GM12878 (cell line): ENCODE measurements at regions not wholly inside any gene's neighbourhood (a gene's known extent, or its start where the extent isn't known, plus 50 kb on each side); places are given as distances from the start of the nearest gene placed in this dataset.

Source experiments
- ATAC-seq: fragments of 200-7000 bp; cut with Tn5 transposase; 3 replicates; pipeline ENCODE4 v1.9.1; 2020; ENCODE audit warnings: mild to moderate bottlenecking, moderate library complexity
- BruUV-seq: library from RNA; stranded (reverse); fragments of 400-500 nt; replicated peaks from 2 replicates; lab custom pipeline; 2021; lab: Mats Ljungman, UMichigan
- CTCF ChIA-PET: fragments of 300-600 bp; sonication (Branson Sonifier 250); formaldehyde crosslinking; extraction: SDS; loops from one replicate; lab custom pipeline; 2021; ENCODE audit warnings: inconsistent platforms; lab: Yijun Ruan, JAX
- POLR2A ChIA-PET: fragments of 350-600 bp; formaldehyde crosslinking; extraction: SDS; loops from one replicate; lab custom pipeline; 2021; ENCODE audit warnings: inconsistent platforms; lab: Charles Lee
- RAD21 ChIA-PET: fragments of 300-600 bp; sonication (Branson Sonifier 250); formaldehyde crosslinking; loops from one replicate; lab custom pipeline; 2023; ENCODE audit warnings: antibody characterized with exemption; ENCODE audit not compliant: unreplicated experiment; lab: Charles Lee
- SMC1A ChIA-PET: fragments of 300-600 bp; sonication (Branson Sonifier 250); formaldehyde crosslinking; loops from one replicate; lab custom pipeline; 2023; ENCODE audit not compliant: unreplicated experiment, uncharacterized antibody; lab: Charles Lee
- DNase-seq: peaks from one replicate; pipeline ENCODE4 v3.0.0-alpha.2; 2011; ENCODE audit warnings: low read depth, low spot score
- FAIRE-seq: peaks from 3 replicates; lab custom pipeline; 2011; peaks lifted over from hg19 to GRCh38; lab: Jason Lieb, UNC
- H2AFZ ChIP-seq: 2 replicates; pipeline ENCODE4 v1.6.0; 2011; ENCODE audit warnings: low read depth, low read length, control low read depth; ENCODE audit not compliant: control insufficient read depth
- H3K27ac ChIP-seq: 2 replicates; pipeline ENCODE4 v1.5.1; 2011; ENCODE audit warnings: control low read depth; ENCODE audit not compliant: control insufficient read depth, insufficient read depth
- H3K27me3 ChIP-seq, 2 experiments: replicated peaks in 1 of 2; 2 replicates each; pipeline versions ENCODE4 v1.6.0 to v1.6.1; 2011; ENCODE audit warnings: low read length in 1 of 2; ENCODE audit not compliant: control insufficient read depth in 2 of 2, insufficient read depth in 2 of 2
- H3K36me3 ChIP-seq, 2 experiments: 2 replicates each; pipeline ENCODE4 v1.5.1; 2011; ENCODE audit warnings: low read length in 1 of 2; ENCODE audit not compliant: control insufficient read depth in 2 of 2, insufficient read depth in 2 of 2
- H3K4me1 ChIP-seq: 2 replicates; pipeline ENCODE4 v1.6.1; 2011; ENCODE audit warnings: mild to moderate bottlenecking, low read length, moderate library complexity, mixed read lengths; ENCODE audit not compliant: control insufficient read depth, insufficient read depth
- H3K4me2 ChIP-seq: 2 replicates; pipeline ENCODE4 v1.6.0; 2011; ENCODE audit warnings: control low read depth; ENCODE audit not compliant: control insufficient read depth, insufficient read depth
- H3K4me3 ChIP-seq: fragments of 200-600 bp; sonication (generic); 2 replicates; pipeline ENCODE4 v1.5.1; 2016
- H3K79me2 ChIP-seq: 2 replicates; pipeline ENCODE4 v1.6.0; 2011; ENCODE audit warnings: low read length; ENCODE audit not compliant: control insufficient read depth, insufficient read depth
- H3K9ac ChIP-seq: 2 replicates; pipeline ENCODE4 v1.8.0; 2011; ENCODE audit warnings: low read length, control low read depth, mixed read lengths; ENCODE audit not compliant: control insufficient read depth, insufficient read depth
- H3K9me3 ChIP-seq: replicated peaks from 3 replicates; pipeline ENCODE4 v1.5.1; 2011; ENCODE audit warnings: mild to moderate bottlenecking, low read length; ENCODE audit not compliant: control insufficient read depth, insufficient read depth
- H4K20me1 ChIP-seq: 2 replicates; pipeline ENCODE4 v1.6.0; 2011; ENCODE audit not compliant: control insufficient read depth, insufficient read depth
- BHLHE40 ChIP-seq, 2 experiments: fragments of 450-650 bp in 1 of 2; IDR thresholded peaks; 2 replicates each; pipeline ENCODE4 v1.6.1; 2011 to 2017; ENCODE audit warnings: low read depth in 2 of 2, borderline replicate concordance in 1 of 2, improper control_type of control experiment in 1 of 2, low read length in 1 of 2, mild to moderate bottlenecking in 1 of 2
- DPF2 ChIP-seq: fragments of 450-650 bp; IDR thresholded peaks from 2 replicates; pipeline ENCODE4 v1.6.1; 2017; ENCODE audit warnings: mild to moderate bottlenecking
- FOXK2 ChIP-seq: fragments of 450-650 bp; IDR thresholded peaks from 2 replicates; pipeline ENCODE4 v1.6.1; 2017; ENCODE audit warnings: mild to moderate bottlenecking, moderate library complexity
- HDAC2 ChIP-seq: fragments of 200-600 bp; sonication (generic); IDR thresholded peaks from 2 replicates; pipeline ENCODE4 v1.6.1; 2017
- HSF1 ChIP-seq: fragments of 150-350 bp; IDR thresholded peaks from 2 replicates; pipeline ENCODE4 v1.6.1; 2014; ENCODE audit warnings: mild to moderate bottlenecking, low read depth, low read length
- MTA2 ChIP-seq: fragments of 450-650 bp; IDR thresholded peaks from 2 replicates; pipeline ENCODE4 v1.6.1; 2016; ENCODE audit warnings: low read depth, mild to moderate bottlenecking, moderate library complexity
- MXI1 ChIP-seq: fragments of 150-350 bp; IDR thresholded peaks from 2 replicates; pipeline ENCODE4 v1.6.1; 2011; ENCODE audit warnings: low read depth, mild to moderate bottlenecking, inconsistent platforms, low read length, improper control_type of control experiment
- MYC ChIP-seq: IDR thresholded peaks from 2 replicates; pipeline ENCODE4 v1.6.1; 2011; ENCODE audit warnings: mild to moderate bottlenecking, low read length, moderate library complexity, inconsistent platforms; ENCODE audit not compliant: insufficient read depth, insufficient replicate concordance, insufficient read length, severe bottlenecking
- NBN ChIP-seq: fragments of 450-650 bp; IDR thresholded peaks from 2 replicates; pipeline ENCODE4 v1.6.1; 2016
- RBBP5 ChIP-seq: fragments of 200-600 bp; sonication (generic); conservative IDR thresholded peaks from 2 replicates; pipeline ENCODE4 v1.6.1; 2016
- RUNX3 ChIP-seq: IDR thresholded peaks from 2 replicates; pipeline ENCODE4 v1.6.1; 2012; ENCODE audit warnings: low read length, inconsistent platforms
- SREBF2 ChIP-seq: IDR thresholded peaks from 2 replicates; pipeline ENCODE4 v1.6.1; 2012; ENCODE audit warnings: mild to moderate bottlenecking, low read length
- STAT3 ChIP-seq: IDR thresholded peaks from 2 replicates; pipeline ENCODE4 v1.6.1; 2011; ENCODE audit warnings: low read depth, low read length, improper control_type of control experiment
- TARDBP ChIP-seq: IDR thresholded peaks from 2 replicates; pipeline ENCODE4 v1.6.1; 2016; ENCODE audit warnings: borderline replicate concordance
- ZZZ3 ChIP-seq: IDR thresholded peaks from 2 replicates; pipeline ENCODE4 v1.6.1; 2011; ENCODE audit warnings: low read depth; ENCODE audit not compliant: control insufficient read depth, insufficient read length
- WGBS: methylation state at CpG from one replicate; pipeline ENCODE4 v1.1.6; 2016; ENCODE audit warnings: low lambda C conversion rate; ENCODE audit not compliant: insufficient replicate concordance, insufficient coverage; ENCODE audit errors: missing lambda C conversion rate; 5-methylcytosine and 5-hydroxymethylcytosine counted together
- in situ Hi-C: fragments of 300-500 bp; cut with MboI; formaldehyde crosslinking; loops from 9 replicates; pipeline ENCODE4 v1.14.3; 2018; ENCODE audit warnings: mixed read lengths
- intact Hi-C: fragments of 100-400 bp; cut with micrococcal nuclease; formaldehyde crosslinking; loops from one replicate; pipeline ENCODE4 v1.14.2; 2022; ENCODE audit not compliant: unreplicated experiment
- TF ChIP-seq, protein P1 (sequence below): fragments of 450-650 bp; IDR thresholded peaks from 2 replicates; pipeline ENCODE4 v1.6.1; 2014; ENCODE audit warnings: mild to moderate bottlenecking

DNA sequence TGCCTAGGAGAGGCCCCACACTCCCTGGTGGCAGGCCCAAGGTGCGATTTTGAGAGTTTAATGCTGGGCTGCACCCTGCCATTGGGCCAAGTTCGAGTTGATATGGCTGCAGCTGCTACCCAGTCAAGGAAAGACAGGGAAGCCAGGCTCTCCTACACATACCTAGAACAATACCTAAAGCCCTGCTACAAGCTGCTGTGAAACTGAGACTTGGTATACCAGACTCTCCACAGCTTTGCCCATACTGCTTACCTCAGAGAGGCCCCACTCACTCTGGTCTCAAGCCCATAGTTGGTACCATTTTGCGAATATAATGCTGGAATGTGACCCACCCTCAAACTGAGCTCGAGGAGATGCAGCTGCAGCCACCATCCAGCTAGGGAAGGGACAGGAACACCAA is 147.7 kb upstream of the MAGEB2 start:
- Histone ChIP-seq H3K9me3 (no peaks in the 10 kb centered on the region), H3K4me2 (no peak overlapping the region), H3K27ac (no peak overlapping the region), H4K20me1 (no peaks in the 10 kb centered on the region), H3K4me1 (no peaks in the 10 kb centered on the region), H3K9ac (no peak overlapping the region), H2AFZ (no peak overlapping the region), H3K27me3 (no peaks in the 10 kb centered on the region), H3K36me3 (no peaks in the 10 kb centered on the region), H3K4me3 (no peak overlapping the region), H3K79me2 (no peaks in the 10 kb centered on the region)
- in situ Hi-C loops, result no loop called here
- BruUV-seq, result no TSS peak
- FAIRE-seq (no peak), ATAC-seq (no peak), DNase-seq (no peak)
- ChIA-PET CTCF (no interaction called here), RAD21 (no interaction called here), SMC1A (interaction anchor here (1.0 kb wide), 1 partner anchor 14 kb away, joined by 3 read pairs; no protein-coding TSS in a partner anchor), POLR2A (no interaction called here)
- intact Hi-C loops, result no loop called here
- WGBS, result 8% methylated on average over 4 of the region's 4 CpGs
- TF ChIP-seq RUNX3, result no peak
- TF ChIP-seq TARDBP, result no peak
- no peak for TF ChIP-seq MYC
- TF ChIP-seq MXI1, result no peak
- no peak for TF ChIP-seq SREBF2
- TF ChIP-seq HDAC2, result no peak
- no peak for TF ChIP-seq ZZZ3
- TF ChIP-seq BHLHE40 (IDR thresholded peaks at IDR 0.05; ENCODE audit: borderline replicate concordance in 1 of 2, low read depth in 2 of 2, low read length in 1 of 2), result no peak
- TF ChIP-seq RBBP5, result no peak
- no peak for TF ChIP-seq HSF1
- no peak for TF ChIP-seq DPF2
- TF ChIP-seq FOXK2, result no peak
- TF ChIP-seq STAT3, result no peak
- TF ChIP-seq, protein P1, sequence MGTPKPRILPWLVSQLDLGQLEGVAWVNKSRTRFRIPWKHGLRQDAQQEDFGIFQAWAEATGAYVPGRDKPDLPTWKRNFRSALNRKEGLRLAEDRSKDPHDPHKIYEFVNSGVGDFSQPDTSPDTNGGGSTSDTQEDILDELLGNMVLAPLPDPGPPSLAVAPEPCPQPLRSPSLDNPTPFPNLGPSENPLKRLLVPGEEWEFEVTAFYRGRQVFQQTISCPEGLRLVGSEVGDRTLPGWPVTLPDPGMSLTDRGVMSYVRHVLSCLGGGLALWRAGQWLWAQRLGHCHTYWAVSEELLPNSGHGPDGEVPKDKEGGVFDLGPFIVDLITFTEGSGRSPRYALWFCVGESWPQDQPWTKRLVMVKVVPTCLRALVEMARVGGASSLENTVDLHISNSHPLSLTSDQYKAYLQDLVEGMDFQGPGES, result no peak
- no peak for TF ChIP-seq NBN
- no peak for TF ChIP-seq MTA2
